GM12878 (cell line): ENCODE measurements at regions not wholly inside any gene's neighbourhood (a gene's known extent, or its start where the extent isn't known, plus 50 kb on each side); places are given as distances from the start of the nearest gene placed in this dataset.

Source experiments
- ATAC-seq: fragments of 200-7000 bp; cut with Tn5 transposase; 3 replicates; pipeline ENCODE4 v1.9.1; 2020; ENCODE audit warnings: mild to moderate bottlenecking, moderate library complexity
- BruUV-seq: library from RNA; stranded (reverse); fragments of 400-500 nt; replicated peaks from 2 replicates; lab custom pipeline; 2021; lab: Mats Ljungman, UMichigan
- CTCF ChIA-PET: fragments of 300-600 bp; sonication (Branson Sonifier 250); formaldehyde crosslinking; extraction: SDS; loops from one replicate; lab custom pipeline; 2021; ENCODE audit warnings: inconsistent platforms; lab: Yijun Ruan, JAX
- POLR2A ChIA-PET: fragments of 350-600 bp; formaldehyde crosslinking; extraction: SDS; loops from one replicate; lab custom pipeline; 2021; ENCODE audit warnings: inconsistent platforms; lab: Charles Lee
- RAD21 ChIA-PET: fragments of 300-600 bp; sonication (Branson Sonifier 250); formaldehyde crosslinking; loops from one replicate; lab custom pipeline; 2023; ENCODE audit warnings: antibody characterized with exemption; ENCODE audit not compliant: unreplicated experiment; lab: Charles Lee
- SMC1A ChIA-PET: fragments of 300-600 bp; sonication (Branson Sonifier 250); formaldehyde crosslinking; loops from one replicate; lab custom pipeline; 2023; ENCODE audit not compliant: unreplicated experiment, uncharacterized antibody; lab: Charles Lee
- DNase-seq: peaks from one replicate; pipeline ENCODE4 v3.0.0-alpha.2; 2011; ENCODE audit warnings: low read depth, low spot score
- FAIRE-seq: peaks from 3 replicates; lab custom pipeline; 2011; peaks lifted over from hg19 to GRCh38; lab: Jason Lieb, UNC
- H2AFZ ChIP-seq: 2 replicates; pipeline ENCODE4 v1.6.0; 2011; ENCODE audit warnings: low read depth, low read length, control low read depth; ENCODE audit not compliant: control insufficient read depth
- H3K27ac ChIP-seq: 2 replicates; pipeline ENCODE4 v1.5.1; 2011; ENCODE audit warnings: control low read depth; ENCODE audit not compliant: control insufficient read depth, insufficient read depth
- H3K27me3 ChIP-seq, 2 experiments: replicated peaks in 1 of 2; 2 replicates each; pipeline versions ENCODE4 v1.6.0 to v1.6.1; 2011; ENCODE audit warnings: low read length in 1 of 2; ENCODE audit not compliant: control insufficient read depth in 2 of 2, insufficient read depth in 2 of 2
- H3K36me3 ChIP-seq, 2 experiments: 2 replicates each; pipeline ENCODE4 v1.5.1; 2011; ENCODE audit warnings: low read length in 1 of 2; ENCODE audit not compliant: control insufficient read depth in 2 of 2, insufficient read depth in 2 of 2
- H3K4me1 ChIP-seq: 2 replicates; pipeline ENCODE4 v1.6.1; 2011; ENCODE audit warnings: mild to moderate bottlenecking, low read length, moderate library complexity, mixed read lengths; ENCODE audit not compliant: control insufficient read depth, insufficient read depth
- H3K4me2 ChIP-seq: 2 replicates; pipeline ENCODE4 v1.6.0; 2011; ENCODE audit warnings: control low read depth; ENCODE audit not compliant: control insufficient read depth, insufficient read depth
- H3K4me3 ChIP-seq: fragments of 200-600 bp; sonication (generic); 2 replicates; pipeline ENCODE4 v1.5.1; 2016
- H3K79me2 ChIP-seq: 2 replicates; pipeline ENCODE4 v1.6.0; 2011; ENCODE audit warnings: low read length; ENCODE audit not compliant: control insufficient read depth, insufficient read depth
- H3K9ac ChIP-seq: 2 replicates; pipeline ENCODE4 v1.8.0; 2011; ENCODE audit warnings: low read length, control low read depth, mixed read lengths; ENCODE audit not compliant: control insufficient read depth, insufficient read depth
- H3K9me3 ChIP-seq: replicated peaks from 3 replicates; pipeline ENCODE4 v1.5.1; 2011; ENCODE audit warnings: mild to moderate bottlenecking, low read length; ENCODE audit not compliant: control insufficient read depth, insufficient read depth
- H4K20me1 ChIP-seq: 2 replicates; pipeline ENCODE4 v1.6.0; 2011; ENCODE audit not compliant: control insufficient read depth, insufficient read depth
- ATF7 ChIP-seq: fragments of 450-650 bp; IDR thresholded peaks from 2 replicates; pipeline ENCODE4 v1.6.1; 2016; ENCODE audit warnings: low read depth, mild to moderate bottlenecking
- BHLHE40 ChIP-seq, 2 experiments: fragments of 450-650 bp in 1 of 2; IDR thresholded peaks; 2 replicates each; pipeline ENCODE4 v1.6.1; 2011 to 2017; ENCODE audit warnings: low read depth in 2 of 2, borderline replicate concordance in 1 of 2, improper control_type of control experiment in 1 of 2, low read length in 1 of 2, mild to moderate bottlenecking in 1 of 2
- BMI1 ChIP-seq: fragments of 450-650 bp; IDR thresholded peaks from 2 replicates; pipeline ENCODE4 v1.6.1; 2016; ENCODE audit warnings: mild to moderate bottlenecking, moderate library complexity, borderline replicate concordance
- BRCA1 ChIP-seq: IDR thresholded peaks from 2 replicates; pipeline ENCODE4 v1.6.1; 2011; ENCODE audit warnings: low read depth, low read length, improper control_type of control experiment
- EZH2 ChIP-seq: IDR thresholded peaks from 2 replicates; pipeline ENCODE4 v1.6.1; 2012; ENCODE audit warnings: low read depth, mild to moderate bottlenecking, control low read depth, inconsistent platforms, low read length, borderline replicate concordance; ENCODE audit not compliant: control insufficient read depth
- FOXK2 ChIP-seq: fragments of 450-650 bp; IDR thresholded peaks from 2 replicates; pipeline ENCODE4 v1.6.1; 2017; ENCODE audit warnings: mild to moderate bottlenecking, moderate library complexity
- HDGF ChIP-seq: fragments of 450-650 bp; IDR thresholded peaks from 2 replicates; pipeline ENCODE4 v1.6.1; 2016; ENCODE audit warnings: antibody characterized with exemption
- JUNB ChIP-seq: IDR thresholded peaks from 2 replicates; pipeline ENCODE4 v1.6.1; 2016; ENCODE audit warnings: antibody characterized with exemption, mild to moderate bottlenecking
- RB1 ChIP-seq: fragments of 450-650 bp; formaldehyde crosslinking; IDR thresholded peaks from 2 replicates; pipeline ENCODE4 v1.6.1; 2017; ENCODE audit warnings: mild to moderate bottlenecking, borderline replicate concordance
- RELA ChIP-seq: fragments of 450-650 bp; IDR thresholded peaks from 2 replicates; pipeline ENCODE4 v1.8.0; 2014; ENCODE audit warnings: borderline replicate concordance; ENCODE audit not compliant: partially characterized antibody
- SIX5 ChIP-seq: IDR thresholded peaks from 2 replicates; pipeline ENCODE4 v1.6.1; 2011; ENCODE audit warnings: mild to moderate bottlenecking, low read depth, low read length, moderate library complexity; ENCODE audit not compliant: severe bottlenecking
- SMC3 ChIP-seq: IDR thresholded peaks from 2 replicates; pipeline ENCODE4 v1.6.1; 2011; ENCODE audit warnings: low read length, improper control_type of control experiment, borderline replicate concordance
- YY1 ChIP-seq: IDR thresholded peaks from 2 replicates; pipeline ENCODE4 v1.6.1; 2011; ENCODE audit warnings: low read depth, mild to moderate bottlenecking, low read length
- ZNF24 ChIP-seq: fragments of 450-650 bp; IDR thresholded peaks from 2 replicates; pipeline ENCODE4 v1.6.1; 2017; ENCODE audit warnings: antibody characterized with exemption, mild to moderate bottlenecking
- ZSCAN29 ChIP-seq: fragments of 450-650 bp; IDR thresholded peaks from 2 replicates; pipeline ENCODE4 v1.6.1; 2017; ENCODE audit warnings: mild to moderate bottlenecking, moderate library complexity
- ZZZ3 ChIP-seq: IDR thresholded peaks from 2 replicates; pipeline ENCODE4 v1.6.1; 2011; ENCODE audit warnings: low read depth; ENCODE audit not compliant: control insufficient read depth, insufficient read length
- WGBS: methylation state at CpG from one replicate; pipeline ENCODE4 v1.1.6; 2016; ENCODE audit warnings: low lambda C conversion rate; ENCODE audit not compliant: insufficient replicate concordance, insufficient coverage; ENCODE audit errors: missing lambda C conversion rate; 5-methylcytosine and 5-hydroxymethylcytosine counted together
- in situ Hi-C: fragments of 300-500 bp; cut with MboI; formaldehyde crosslinking; loops from 9 replicates; pipeline ENCODE4 v1.14.3; 2018; ENCODE audit warnings: mixed read lengths
- intact Hi-C: fragments of 100-400 bp; cut with micrococcal nuclease; formaldehyde crosslinking; loops from one replicate; pipeline ENCODE4 v1.14.2; 2022; ENCODE audit not compliant: unreplicated experiment
- TF ChIP-seq, protein P1 (sequence below): fragments of 450-650 bp; IDR thresholded peaks from 2 replicates; pipeline ENCODE4 v1.6.1; 2017; ENCODE audit warnings: low read depth, mild to moderate bottlenecking, moderate library complexity

DNA sequence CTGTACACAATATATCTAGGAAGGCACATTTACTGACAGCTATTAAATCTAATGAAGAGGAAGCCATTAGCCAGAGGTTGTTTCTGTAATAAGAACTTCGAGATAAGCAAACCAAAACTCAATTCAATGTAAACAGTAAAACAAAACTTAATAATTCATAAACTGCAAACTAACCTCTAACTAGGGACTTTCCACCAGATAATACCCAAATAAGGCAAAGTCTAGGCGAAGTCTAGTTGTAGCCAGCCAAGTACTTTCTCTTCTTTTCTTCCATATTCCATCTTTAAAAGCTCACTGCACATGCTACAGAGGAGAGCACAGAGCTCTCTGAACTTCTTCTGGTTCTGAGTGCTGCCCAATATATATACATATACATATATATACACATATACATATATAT is 229.9 kb upstream of the ANO5 start:
- Histone ChIP-seq H3K9ac (no peak overlapping the region), H3K36me3 (no peaks in the 10 kb centered on the region), H4K20me1 (no peaks in the 10 kb centered on the region), H3K27ac (no peak overlapping the region), H3K27me3 (no peaks in the 10 kb centered on the region), H3K4me3 (no peak overlapping the region), H3K4me2 (no peak overlapping the region), H3K9me3 (no peaks in the 10 kb centered on the region; the same call in 2 of the 3 replicates), H2AFZ (no peak overlapping the region), H3K4me1 (no peaks in the 10 kb centered on the region), H3K79me2 (no peaks in the 10 kb centered on the region)
- peak; percentile 7 for DNase-seq
- SMC1A ChIA-PET: no interaction called here
- FAIRE-seq: no peak
- POLR2A ChIA-PET: no interaction called here
- WGBS: 3% methylated on average over 2 of the region's 2 CpGs
- TF ChIP-seq, protein P1, sequence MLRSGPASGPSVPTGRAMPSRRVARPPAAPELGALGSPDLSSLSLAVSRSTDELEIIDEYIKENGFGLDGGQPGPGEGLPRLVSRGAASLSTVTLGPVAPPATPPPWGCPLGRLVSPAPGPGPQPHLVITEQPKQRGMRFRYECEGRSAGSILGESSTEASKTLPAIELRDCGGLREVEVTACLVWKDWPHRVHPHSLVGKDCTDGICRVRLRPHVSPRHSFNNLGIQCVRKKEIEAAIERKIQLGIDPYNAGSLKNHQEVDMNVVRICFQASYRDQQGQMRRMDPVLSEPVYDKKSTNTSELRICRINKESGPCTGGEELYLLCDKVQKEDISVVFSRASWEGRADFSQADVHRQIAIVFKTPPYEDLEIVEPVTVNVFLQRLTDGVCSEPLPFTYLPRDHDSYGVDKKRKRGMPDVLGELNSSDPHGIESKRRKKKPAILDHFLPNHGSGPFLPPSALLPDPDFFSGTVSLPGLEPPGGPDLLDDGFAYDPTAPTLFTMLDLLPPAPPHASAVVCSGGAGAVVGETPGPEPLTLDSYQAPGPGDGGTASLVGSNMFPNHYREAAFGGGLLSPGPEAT: no peak
- no peak for TF ChIP-seq ZNF24
- TF ChIP-seq JUNB: no peak
- no peak for TF ChIP-seq RB1
- TF ChIP-seq SIX5: no peak
- TF ChIP-seq BHLHE40 (IDR thresholded peaks at IDR 0.05; ENCODE audit: borderline replicate concordance in 1 of 2, low read depth in 2 of 2, low read length in 1 of 2): no peak
- TF ChIP-seq ZZZ3: no peak
- TF ChIP-seq BMI1: no peak
- no peak for TF ChIP-seq RELA
- TF ChIP-seq EZH2: no peak
- no peak for TF ChIP-seq YY1
- no peak for TF ChIP-seq ZSCAN29
- no peak for TF ChIP-seq HDGF
- no peak for TF ChIP-seq ATF7
- no peak for TF ChIP-seq FOXK2
- TF ChIP-seq SMC3: no peak
- TF ChIP-seq BRCA1: no peak
- intact Hi-C loops (no loop called here), in situ Hi-C loops (no loop called here)
- BruUV-seq: no TSS peak
- CTCF ChIA-PET: interaction anchor here (0.6 to 1.6 kb wide), 2 partner anchors 15 to 1573 kb away, joined by 3 to 4 read pairs; no protein-coding TSS in a partner anchor
- peak; percentile 86 for ATAC-seq
- RAD21 ChIA-PET: interaction anchor here (0.7 kb wide), 1 partner anchor 380 kb away, joined by 4 read pairs; no protein-coding TSS in a partner anchor
